Cardiac fibroblast (primary cell): ENCODE measurements at regions not wholly inside any gene's neighbourhood (a gene's known extent, or its start where the extent isn't known, plus 50 kb on each side); places are given as distances from the start of the nearest gene placed in this dataset.

ENCODE experiments used
- DNase-seq, 2 donors: peaks; one replicate each; pipeline versions ENCODE4 v3.0.0 to v3.0.0-alpha.2; 2010; ENCODE audit warnings: low read depth in 2 of 2
- H3K4me3 ChIP-seq, 2 donors: replicated peaks in 1 of 2; 1 replicate in 1 of 2; 2 replicates in 1 of 2; pipeline ENCODE4 v1.5.1; 2011; ENCODE audit warnings: low read depth in 2 of 2, low read length in 2 of 2, mild to moderate bottlenecking in 2 of 2, moderate library complexity in 1 of 2
- CTCF ChIP-seq: IDR thresholded peaks from one replicate; pipeline ENCODE4 v1.5.1; 2011; ENCODE audit warnings: low read depth, mild to moderate bottlenecking, low read length, inconsistent platforms

GRCh38 chr6:168988280-168988679 is 265.4 kb downstream of the THBS2 start:
- no peak for TF ChIP-seq CTCF
- H3K4me3 ChIP-seq, result no peak overlapping the region
- DNase-seq, result no peak

- DNase-seq, result no peak
- no peak for TF ChIP-seq CTCF
- H3K4me3 ChIP-seq, result no peak overlapping the region
Observed at GRCh38 chr6:168985705-168986104, 267.9 kb downstream of the THBS2 start.

GRCh38 chr6:168983925-168984324 is 269.7 kb downstream of the THBS2 start:
- H3K4me3 ChIP-seq, result no peak overlapping the region
- DNase-seq, result no peak
- no peak for TF ChIP-seq CTCF

GRCh38 chr6:168981187-168981586 is 272.5 kb downstream of the THBS2 start:
- DNase-seq, result no peak
- TF ChIP-seq CTCF, result no peak
- H3K4me3 ChIP-seq, result no peak overlapping the region

GRCh38 chr6:168979254-168979653 is 274.4 kb downstream of the THBS2 start:
- H3K4me3 ChIP-seq, result no peak overlapping the region
- TF ChIP-seq CTCF, result no peak
- no peak for DNase-seq

GRCh38 chr6:168972128-168972527 is 281.5 kb downstream of the THBS2 start:
- H3K4me3 ChIP-seq, result no peak overlapping the region
- DNase-seq, result no peak
- no peak for TF ChIP-seq CTCF

- DNase-seq, result no peak
- no peak overlapping the region for H3K4me3 ChIP-seq
- no peak for TF ChIP-seq CTCF
Observed at GRCh38 chr6:168971549-168971948, 282.1 kb downstream of the THBS2 start.
